Type B pancreatic cell (in vitro differentiated cells): ENCODE measurements at regions not wholly inside any gene's neighbourhood (a gene's known extent, or its start where the extent isn't known, plus 50 kb on each side); places are given as distances from the start of the nearest gene placed in this dataset.

Experiments
- DNase-seq: peaks from one replicate; pipeline ENCODE4 v3.0.0; 2021; ENCODE audit warnings: mixed read lengths; ENCODE audit not compliant: unreplicated experiment; ENCODE audit errors: extremely low spot score
- H3K27ac Mint-ChIP-seq: 2 replicates; pipeline ENCODE4 v1.8.0; 2021; ENCODE audit warnings: mild to moderate bottlenecking, mixed read lengths
- H3K27me3 Mint-ChIP-seq: 2 replicates; pipeline ENCODE4 v1.8.0; 2021; ENCODE audit warnings: mixed read lengths
- H3K36me3 Mint-ChIP-seq: 2 replicates; pipeline ENCODE4 v1.8.0; 2021; ENCODE audit warnings: mixed read lengths
- H3K4me1 Mint-ChIP-seq: one replicate; pipeline ENCODE4 v1.8.0; 2021; ENCODE audit warnings: mixed read lengths; ENCODE audit not compliant: unreplicated experiment
- H3K4me3 Mint-ChIP-seq: 2 replicates; pipeline ENCODE4 v1.8.0; 2021; ENCODE audit warnings: mild to moderate bottlenecking, mixed read lengths
- H3K9me3 Mint-ChIP-seq: 2 replicates; pipeline ENCODE4 v1.8.0; 2021; ENCODE audit warnings: mixed read lengths
- TF ChIP-seq, protein P1 (sequence below): fragments of 200-600 bp; sonication (generic); conservative IDR thresholded peaks from 2 replicates; pipeline ENCODE4 v1.5.0; 2021; ENCODE audit warnings: antibody characterized with exemption, mild to moderate bottlenecking

DNA sequence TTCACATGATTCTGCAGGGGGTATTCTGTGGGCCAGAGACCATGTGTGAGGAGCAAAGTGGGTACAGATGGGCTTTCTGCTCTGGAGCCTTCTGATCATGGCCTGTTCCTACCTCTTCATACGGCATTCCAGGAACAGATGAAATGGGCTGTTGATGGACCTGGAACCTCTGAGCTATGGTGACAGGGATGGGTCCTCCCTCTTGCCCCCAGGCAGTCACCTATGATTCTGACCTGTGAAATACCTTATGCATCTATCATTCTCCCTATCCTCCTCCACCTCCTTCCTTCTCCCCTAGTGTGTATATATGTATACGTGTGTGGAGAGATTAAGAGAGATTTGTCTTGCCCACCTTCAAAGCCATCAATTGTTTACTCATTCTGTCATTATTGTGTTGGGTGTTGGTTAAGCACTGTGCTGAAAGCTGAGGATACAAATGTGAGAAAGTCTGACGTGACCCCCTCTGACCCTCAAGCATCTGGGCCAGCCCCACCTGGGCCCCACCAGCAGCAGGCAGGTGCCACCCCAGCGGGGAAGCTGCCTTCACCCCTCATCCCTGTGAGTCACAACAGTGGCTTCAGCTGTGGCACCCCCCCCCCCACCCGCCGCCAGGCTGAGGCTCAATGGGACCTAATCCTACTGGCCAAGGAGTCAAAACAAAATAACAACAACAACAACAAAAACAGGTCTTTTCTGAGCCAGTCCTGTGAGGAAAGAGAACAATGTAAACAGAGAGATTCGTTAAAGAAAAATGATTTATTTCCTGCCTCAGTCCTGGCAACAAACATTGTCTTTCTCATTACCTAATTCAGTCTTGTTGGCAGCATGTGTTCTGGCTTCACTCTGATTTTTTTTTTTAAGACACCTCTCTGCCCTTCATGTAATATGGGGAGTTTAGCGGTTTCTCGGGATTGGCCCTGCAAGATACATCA, 103.8 kb upstream of the CDC42EP3 start:
- Mint-ChIP-seq H3K9me3 (peaks cover 4% of the 10 kb centered on the region), H3K4me3 (no peak overlapping the region), H3K36me3 (no peaks in the 10 kb centered on the region), H3K4me1 (peaks cover 72% of the 10 kb centered on the region), H3K27ac (peak overlapping the region; percentile 17), H3K27me3 (no peaks in the 10 kb centered on the region)
- DNase-seq, result no peak
- TF ChIP-seq, protein P1, sequence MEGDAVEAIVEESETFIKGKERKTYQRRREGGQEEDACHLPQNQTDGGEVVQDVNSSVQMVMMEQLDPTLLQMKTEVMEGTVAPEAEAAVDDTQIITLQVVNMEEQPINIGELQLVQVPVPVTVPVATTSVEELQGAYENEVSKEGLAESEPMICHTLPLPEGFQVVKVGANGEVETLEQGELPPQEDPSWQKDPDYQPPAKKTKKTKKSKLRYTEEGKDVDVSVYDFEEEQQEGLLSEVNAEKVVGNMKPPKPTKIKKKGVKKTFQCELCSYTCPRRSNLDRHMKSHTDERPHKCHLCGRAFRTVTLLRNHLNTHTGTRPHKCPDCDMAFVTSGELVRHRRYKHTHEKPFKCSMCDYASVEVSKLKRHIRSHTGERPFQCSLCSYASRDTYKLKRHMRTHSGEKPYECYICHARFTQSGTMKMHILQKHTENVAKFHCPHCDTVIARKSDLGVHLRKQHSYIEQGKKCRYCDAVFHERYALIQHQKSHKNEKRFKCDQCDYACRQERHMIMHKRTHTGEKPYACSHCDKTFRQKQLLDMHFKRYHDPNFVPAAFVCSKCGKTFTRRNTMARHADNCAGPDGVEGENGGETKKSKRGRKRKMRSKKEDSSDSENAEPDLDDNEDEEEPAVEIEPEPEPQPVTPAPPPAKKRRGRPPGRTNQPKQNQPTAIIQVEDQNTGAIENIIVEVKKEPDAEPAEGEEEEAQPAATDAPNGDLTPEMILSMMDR, result no peak

DNA sequence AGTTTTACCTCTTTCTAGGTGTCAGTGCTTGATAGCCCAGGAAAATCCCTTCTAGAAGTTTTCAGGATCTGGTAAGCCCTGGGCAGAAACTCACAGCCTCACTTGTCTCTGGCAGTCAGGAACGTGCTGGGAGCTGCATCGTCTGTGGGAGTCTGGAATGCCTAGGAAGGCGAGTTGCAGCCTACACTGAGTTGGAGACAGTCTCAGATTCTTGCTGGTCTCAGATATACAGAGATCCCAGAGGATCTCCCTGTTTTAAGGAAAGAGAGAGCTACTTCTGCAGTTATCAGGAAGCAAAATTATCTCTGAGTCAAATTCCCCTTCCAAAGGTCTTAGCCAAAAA, 104.4 kb upstream of the CDC42EP3 start:
- no peak for DNase-seq
- Mint-ChIP-seq H3K27ac (peak overlapping the region; percentile 17), H3K4me1 (peaks cover 79% of the 10 kb centered on the region), H3K27me3 (no peaks in the 10 kb centered on the region), H3K36me3 (no peaks in the 10 kb centered on the region), H3K9me3 (peaks cover 4% of the 10 kb centered on the region), H3K4me3 (no peak overlapping the region)
- TF ChIP-seq, protein P1, result no peak

DNA sequence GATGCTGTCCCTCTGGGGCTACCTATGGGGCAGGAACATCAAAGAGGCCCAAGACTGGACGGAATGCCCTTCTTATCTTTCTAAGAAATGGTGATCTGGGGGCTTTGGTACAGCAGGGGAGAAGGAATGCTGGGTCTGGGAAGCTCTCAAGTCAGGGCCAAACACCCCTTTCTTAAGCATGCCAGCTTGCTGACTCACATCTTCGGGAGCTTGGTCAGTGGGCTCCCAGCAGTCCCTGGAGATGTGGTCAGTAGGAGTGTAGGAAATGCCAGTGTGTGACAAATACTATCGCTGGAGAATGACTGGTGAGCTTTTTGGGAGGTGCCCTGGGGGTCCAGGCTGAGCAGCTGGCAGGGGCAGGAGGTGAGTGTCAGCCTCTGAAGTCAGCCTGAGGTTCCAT, 105.0 kb upstream of the CDC42EP3 start:
- H3K4me3 Mint-ChIP-seq, result no peak overlapping the region
- no peak overlapping the region for H3K27ac Mint-ChIP-seq

DNA sequence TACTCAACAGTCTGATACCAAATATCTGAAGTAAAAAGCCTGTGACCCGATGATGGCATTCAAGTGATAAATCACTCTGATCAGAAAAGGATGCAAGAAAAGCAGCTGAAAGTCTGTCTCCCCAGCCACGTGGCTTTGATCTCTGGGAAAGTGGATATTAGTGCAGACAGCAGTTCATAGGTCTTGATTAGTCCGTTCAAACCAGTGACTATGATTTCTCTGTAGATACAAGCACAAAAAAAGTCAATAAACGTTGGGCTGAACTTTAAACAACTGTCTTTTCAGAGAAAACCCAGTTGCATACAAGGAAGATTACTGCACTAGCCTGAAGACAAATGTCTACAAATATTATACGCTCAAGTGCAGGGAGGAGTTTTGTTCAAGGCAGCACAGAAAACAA, 107.7 kb upstream of the CDC42EP3 start:
- TF ChIP-seq, protein P1, result no peak
- Mint-ChIP-seq H3K9me3 (peaks cover 4% of the 10 kb centered on the region), H3K27ac (peak overlapping the region; percentile 29), H3K27me3 (no peaks in the 10 kb centered on the region), H3K4me1 (peaks cover 56% of the 10 kb centered on the region), H3K36me3 (no peaks in the 10 kb centered on the region), H3K4me3 (peak overlapping the region; percentile 34)
- DNase-seq, result no peak

More for the DNA sequence above, 105.0 kb upstream of the CDC42EP3 start:
- TF ChIP-seq, protein P1, result no peak
- H3K27me3 Mint-ChIP-seq, result no peaks in the 10 kb centered on the region
- no peak for DNase-seq
- no peaks in the 10 kb centered on the region for H3K36me3 Mint-ChIP-seq
- H3K9me3 Mint-ChIP-seq, result peaks cover 4% of the 10 kb centered on the region
- H3K4me1 Mint-ChIP-seq, result peaks cover 78% of the 10 kb centered on the region

DNA sequence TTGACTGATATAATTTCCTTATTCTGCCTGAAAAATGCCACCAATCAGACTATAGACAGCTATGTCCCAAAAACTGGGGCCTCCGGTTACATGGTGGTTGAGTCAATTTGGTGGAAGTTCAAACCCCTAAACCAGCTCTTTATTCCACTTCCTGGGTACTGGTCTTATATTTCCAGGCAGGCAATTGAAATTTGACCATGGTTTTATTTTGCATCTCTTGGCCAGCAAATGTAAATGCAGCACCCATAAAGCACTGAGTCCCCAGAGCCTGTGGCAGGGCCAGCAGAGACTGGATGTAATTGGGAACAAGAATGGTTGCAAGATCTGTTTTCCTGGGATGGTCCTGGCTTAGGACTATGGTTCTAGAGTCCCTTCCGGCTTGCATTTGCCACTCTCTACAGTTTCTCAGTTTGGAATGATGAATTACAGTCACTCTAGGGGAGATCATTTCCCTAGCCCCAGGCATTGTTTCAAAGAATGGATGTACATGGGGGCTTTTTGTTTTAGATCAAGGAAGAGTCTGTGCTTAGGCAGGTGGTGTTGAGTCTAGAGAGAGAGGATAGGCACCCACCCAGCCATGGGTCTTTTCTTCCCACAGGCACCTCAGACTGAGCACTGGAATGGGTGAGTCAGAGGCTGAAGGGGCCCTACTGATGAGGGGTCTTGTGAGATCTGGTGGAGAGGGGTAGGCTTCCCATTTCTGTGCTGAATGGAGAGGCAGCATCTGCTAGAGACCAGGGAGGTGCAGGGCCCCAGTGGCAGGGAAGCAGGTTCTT, 108.4 kb upstream of the CDC42EP3 start:
- H3K4me1 Mint-ChIP-seq, result peaks cover 49% of the 10 kb centered on the region
- TF ChIP-seq, protein P1, result no peak
- no peak overlapping the region for H3K4me3 Mint-ChIP-seq
- no peaks in the 10 kb centered on the region for H3K27me3 Mint-ChIP-seq
- DNase-seq, result no peak
- peaks cover 4% of the 10 kb centered on the region for H3K9me3 Mint-ChIP-seq
- H3K36me3 Mint-ChIP-seq, result no peaks in the 10 kb centered on the region
- H3K27ac Mint-ChIP-seq, result peak overlapping the region; percentile 23
